OCI-LY7 (cell line): ENCODE measurements at regions not wholly inside any gene's neighbourhood (a gene's known extent, or its start where the extent isn't known, plus 50 kb on each side); places are given as distances from the start of the nearest gene placed in this dataset.

ENCODE experiments used
- BruUV-seq: library from RNA; stranded (reverse); fragments of 400-500 nt; replicated peaks from 2 replicates; lab custom pipeline; 2021; lab: Mats Ljungman, UMichigan
- CTCF ChIA-PET: fragments of 300-600 bp; sonication (Branson Sonifier 250); formaldehyde crosslinking; loops from one replicate; lab custom pipeline; 2022; ENCODE audit warnings: antibody characterized with exemption; ENCODE audit not compliant: unreplicated experiment; lab: Charles Lee
- POLR2A ChIA-PET: fragments of 300-600 bp; sonication (Branson Sonifier 250); formaldehyde crosslinking; loops from one replicate; lab custom pipeline; 2022; ENCODE audit warnings: antibody characterized with exemption; lab: Charles Lee
- DNase-seq: peaks from one replicate; pipeline ENCODE4 v3.0.0-alpha.2; 2015; ENCODE audit warnings: low spot score
- H2AFZ ChIP-seq: fragments of 200-600 bp; sonication (generic), shearing (Covaris generic); 2 replicates; pipeline ENCODE4 v1.6.1; 2014; ENCODE audit warnings: mild to moderate bottlenecking, antibody characterized with exemption, low read length, moderate library complexity
- H3K27ac ChIP-seq: fragments of 200-600 bp; sonication (generic); 2 replicates; pipeline ENCODE4 v1.5.1; 2014; ENCODE audit warnings: mixed run types, low read depth, mild to moderate bottlenecking, moderate library complexity, low read length, inconsistent platforms; ENCODE audit not compliant: poor library complexity, severe bottlenecking
- H3K36me3 ChIP-seq: fragments of 200-600 bp; sonication (generic); 2 replicates; pipeline ENCODE4 v1.6.1; 2014; ENCODE audit warnings: mild to moderate bottlenecking, antibody characterized with exemption, low read length, moderate library complexity, mixed read lengths; ENCODE audit not compliant: insufficient read depth
- H3K4me1 ChIP-seq: fragments of 200-600 bp; sonication (generic); 2 replicates; pipeline ENCODE4 v1.5.1; 2014; ENCODE audit warnings: mild to moderate bottlenecking, low read length; ENCODE audit not compliant: insufficient read depth, poor library complexity, severe bottlenecking
- H3K4me2 ChIP-seq: fragments of 200-600 bp; sonication (generic); 2 replicates; pipeline ENCODE4 v1.6.1; 2014; ENCODE audit warnings: mild to moderate bottlenecking, low read length
- H3K4me3 ChIP-seq: fragments of 200-600 bp; sonication (generic); 2 replicates; pipeline ENCODE4 v1.5.1; 2014; ENCODE audit warnings: mild to moderate bottlenecking, low read depth, low read length; ENCODE audit not compliant: poor library complexity, severe bottlenecking
- H3K79me2 ChIP-seq: fragments of 200-600 bp; sonication (generic); 2 replicates; pipeline ENCODE4 v1.6.1; 2016; ENCODE audit warnings: low read depth, mild to moderate bottlenecking, low read length, moderate library complexity, mixed read lengths; ENCODE audit not compliant: insufficient read depth
- H3K9me2 ChIP-seq: fragments of 200-600 bp; sonication (generic); 2 replicates; pipeline ENCODE4 v1.6.1; 2016; ENCODE audit warnings: mild to moderate bottlenecking, low read length, mixed read lengths; ENCODE audit not compliant: insufficient read depth
- H3K9me3 ChIP-seq: fragments of 200-600 bp; sonication (generic); 2 replicates; pipeline ENCODE4 v1.6.1; 2014; ENCODE audit warnings: mild to moderate bottlenecking, mixed run types, low read length, mixed read lengths
- H4K20me1 ChIP-seq: fragments of 200-600 bp; sonication (generic); 2 replicates; pipeline ENCODE4 v1.6.1; 2014; ENCODE audit warnings: mild to moderate bottlenecking, antibody characterized with exemption, low read length, moderate library complexity, mixed read lengths; ENCODE audit not compliant: insufficient read depth
- CTCF ChIP-seq: fragments of 200-600 bp; sonication (generic); conservative IDR thresholded peaks from 2 replicates; pipeline ENCODE4 v1.5.1; 2014; ENCODE audit warnings: mild to moderate bottlenecking, antibody characterized with exemption, low read length, moderate library complexity, mixed read lengths
- EZH2phosphoT487 ChIP-seq: fragments of 200-600 bp; sonication (generic); IDR thresholded peaks from 2 replicates; pipeline ENCODE4 v1.6.1; 2018; ENCODE audit warnings: low read depth, borderline replicate concordance, mild to moderate bottlenecking, mixed run types, antibody characterized with exemption, low read length, moderate library complexity, mixed read lengths
- intact Hi-C: fragments of 100-400 bp; cut with micrococcal nuclease; formaldehyde crosslinking; loops from one replicate; pipeline ENCODE4 v1.10.0; 2022; ENCODE audit not compliant: unreplicated experiment

GRCh38 chr12:43112101-43112920, 439.7 kb downstream of the ADAMTS20 start:
- no peak overlapping the region for H3K4me2 ChIP-seq
- no peaks in the 10 kb centered on the region for H3K9me2 ChIP-seq
- H4K20me1 ChIP-seq = no peaks in the 10 kb centered on the region
- BruUV-seq = no TSS peak
- ChIA-PET POLR2A (no interaction called here), CTCF (no interaction called here)
- H3K4me3 ChIP-seq = no peak overlapping the region
- TF ChIP-seq EZH2phosphoT487 (no peak), CTCF (no peak)
- no peaks in the 10 kb centered on the region for H3K36me3 ChIP-seq
- intact Hi-C loops = no loop called here
- no peak overlapping the region for H3K27ac ChIP-seq
- H3K9me3 ChIP-seq = no peaks in the 10 kb centered on the region
- H3K79me2 ChIP-seq = no peaks in the 10 kb centered on the region
- no peaks in the 10 kb centered on the region for H3K4me1 ChIP-seq
- no peak overlapping the region for H2AFZ ChIP-seq
- DNase-seq = no peak

- no peaks in the 10 kb centered on the region for H3K79me2 ChIP-seq
- H4K20me1 ChIP-seq = no peaks in the 10 kb centered on the region
- no peak overlapping the region for H3K4me3 ChIP-seq
- no peaks in the 10 kb centered on the region for H3K9me3 ChIP-seq
- no TSS peak for BruUV-seq
- H3K36me3 ChIP-seq = no peaks in the 10 kb centered on the region
- intact Hi-C loops = no loop called here
- ChIA-PET POLR2A (no interaction called here), CTCF (no interaction called here)
- no peak overlapping the region for H3K4me2 ChIP-seq
- TF ChIP-seq CTCF (no peak), EZH2phosphoT487 (no peak)
- H3K27ac ChIP-seq = no peak overlapping the region
- no peaks in the 10 kb centered on the region for H3K9me2 ChIP-seq
- no peaks in the 10 kb centered on the region for H3K4me1 ChIP-seq
- DNase-seq = no peak
- H2AFZ ChIP-seq = no peak overlapping the region
Measured at GRCh38 chr12:43111608-43112007, 440.4 kb downstream of the ADAMTS20 start.

GRCh38 chr12:43109631-43110345, 442.2 kb downstream of the ADAMTS20 start:
- TF ChIP-seq CTCF = no peak
- no peak for TF ChIP-seq EZH2phosphoT487
- ChIA-PET POLR2A (interaction anchor here (0.6 kb wide), 1 partner anchor 153 kb away, joined by 3 read pairs; no protein-coding TSS in a partner anchor), CTCF (no interaction called here)

More at GRCh38 chr12:43109631-43110345, 442.2 kb downstream of the ADAMTS20 start:
- Histone ChIP-seq H3K27ac (no peak overlapping the region), H2AFZ (no peak overlapping the region), H3K4me1 (no peaks in the 10 kb centered on the region), H3K79me2 (no peaks in the 10 kb centered on the region), H3K9me2 (no peaks in the 10 kb centered on the region), H3K9me3 (no peaks in the 10 kb centered on the region), H3K4me3 (no peak overlapping the region), H4K20me1 (no peaks in the 10 kb centered on the region), H3K4me2 (no peak overlapping the region), H3K36me3 (no peaks in the 10 kb centered on the region)
- intact Hi-C loops = no loop called here
- BruUV-seq = no TSS peak
- no peak for DNase-seq
